ENCODE measurements at regions not wholly inside any gene's neighbourhood (a gene's known extent, or its start where the extent isn't known, plus 50 kb on each side); places are given as distances from the start of the nearest gene placed in this dataset.

- intact Hi-C loops (cut with micrococcal nuclease): no loop called here
- no peaks in the 10 kb centered on the region for H3K9me3 ChIP-seq (replicated peaks)
- TF ChIP-seq CTCF (IDR thresholded peaks at IDR 0.05; ENCODE audit: borderline replicate concordance): no peak
- H3K4me3 ChIP-seq: no peak overlapping the region
- H3K27ac ChIP-seq (replicated peaks): no peak overlapping the region
- DNase-seq: no peak
- peaks cover 82% of the 10 kb centered on the region for H3K27me3 ChIP-seq (ENCODE audit: low read depth)
- no peaks in the 10 kb centered on the region for H3K36me3 ChIP-seq
- H3K4me1 ChIP-seq: no peaks in the 10 kb centered on the region
Observed at GRCh38 chr19:13613447-13613846, 107.2 kb upstream of the CACNA1A start.

GRCh38 chr19:13611596-13611995, 105.3 kb upstream of the CACNA1A start:
- peaks cover 87% of the 10 kb centered on the region for H3K27me3 ChIP-seq (ENCODE audit: low read depth)
- DNase-seq: no peak
- H3K4me3 ChIP-seq: no peak overlapping the region
- no peak overlapping the region for H3K27ac ChIP-seq (replicated peaks)
- H3K9me3 ChIP-seq (replicated peaks): no peaks in the 10 kb centered on the region
- intact Hi-C loops (cut with micrococcal nuclease): no loop called here
- no peaks in the 10 kb centered on the region for H3K36me3 ChIP-seq
- no peak for TF ChIP-seq CTCF (IDR thresholded peaks at IDR 0.05; ENCODE audit: borderline replicate concordance)
- no peaks in the 10 kb centered on the region for H3K4me1 ChIP-seq

GRCh38 chr19:13610039-13610691, 103.9 kb upstream of the CACNA1A start:
- no peak for DNase-seq
- Histone ChIP-seq H3K27me3 (ENCODE audit: low read depth) (peaks cover 78% of the 10 kb centered on the region), H3K27ac (replicated peaks) (no peak overlapping the region), H3K4me3 (no peak overlapping the region), H3K9me3 (replicated peaks) (no peaks in the 10 kb centered on the region), H3K36me3 (no peaks in the 10 kb centered on the region), H3K4me1 (no peaks in the 10 kb centered on the region)
- intact Hi-C loops (cut with micrococcal nuclease): no loop called here
- TF ChIP-seq CTCF (IDR thresholded peaks at IDR 0.05; ENCODE audit: borderline replicate concordance): no peak

GRCh38 chr19:13606156-13606555, 99.9 kb upstream of the CACNA1A start:
- no peak for TF ChIP-seq CTCF (IDR thresholded peaks at IDR 0.05; ENCODE audit: borderline replicate concordance)
- intact Hi-C loops (cut with micrococcal nuclease): no loop called here
- Histone ChIP-seq H3K4me3 (no peak overlapping the region), H3K9me3 (replicated peaks) (no peaks in the 10 kb centered on the region), H3K36me3 (no peaks in the 10 kb centered on the region), H3K27ac (replicated peaks) (no peak overlapping the region), H3K27me3 (ENCODE audit: low read depth) (peaks cover 65% of the 10 kb centered on the region), H3K4me1 (no peaks in the 10 kb centered on the region)
- DNase-seq: no peak

GRCh38 chr19:13604902-13605586, 98.8 kb upstream of the CACNA1A start:
- peaks cover 72% of the 10 kb centered on the region for H3K27me3 ChIP-seq (ENCODE audit: low read depth)
- H3K4me1 ChIP-seq: no peaks in the 10 kb centered on the region
- no peaks in the 10 kb centered on the region for H3K9me3 ChIP-seq (replicated peaks)
- no peak overlapping the region for H3K4me3 ChIP-seq
- no peak for DNase-seq
- no peak overlapping the region for H3K27ac ChIP-seq (replicated peaks)
- intact Hi-C loops (cut with micrococcal nuclease): no loop called here
- no peak for TF ChIP-seq CTCF (IDR thresholded peaks at IDR 0.05; ENCODE audit: borderline replicate concordance)
- H3K36me3 ChIP-seq: no peaks in the 10 kb centered on the region

All from left ventricle myocardium inferior (tissue), 1 donor.